ENCODE measurements at regions not wholly inside any gene's neighbourhood (a gene's known extent, or its start where the extent isn't known, plus 50 kb on each side); places are given as distances from the start of the nearest gene placed in this dataset.

DNA sequence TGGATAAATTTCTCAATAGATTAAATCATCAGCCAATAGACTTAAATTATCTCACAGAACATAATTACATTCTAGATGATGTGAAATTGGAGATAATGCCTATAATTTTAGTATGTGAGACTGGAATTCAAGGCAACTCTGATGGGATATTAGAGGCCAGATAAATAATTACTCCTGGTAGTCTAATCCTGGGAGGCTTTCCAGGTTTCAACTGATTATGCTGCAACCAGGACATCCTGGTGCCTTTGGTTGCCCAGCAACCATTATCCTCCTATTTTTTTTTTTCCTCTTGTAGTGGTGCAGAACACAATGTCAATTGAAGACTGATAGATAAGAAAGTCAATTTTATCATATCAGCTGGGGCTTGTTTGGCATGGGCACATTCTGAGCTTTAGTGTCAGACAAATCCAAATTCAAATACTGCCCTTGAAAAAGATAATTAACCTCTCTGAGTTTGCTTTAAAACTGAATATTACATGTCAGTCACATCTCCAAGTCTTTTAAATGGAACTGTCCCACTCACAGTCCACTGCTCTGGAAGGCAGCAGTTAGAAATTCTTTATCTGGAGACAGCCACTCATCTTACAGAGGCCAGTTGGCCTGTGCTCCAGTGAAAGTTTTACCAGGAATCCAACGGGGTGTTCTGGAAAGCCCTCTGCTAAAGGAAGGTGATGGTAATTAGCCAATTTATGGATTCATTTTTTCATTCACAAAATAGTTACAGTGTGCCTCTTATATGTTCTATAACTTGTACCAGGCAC, 95.3 kb upstream of the GUCY1A1 start:
- CTCF ChIA-PET: no interaction called here
- no peaks in the 10 kb centered on the region for H3K9me3 ChIP-seq (ENCODE audit: low read depth, low read length, poor library complexity, severe bottlenecking)
- no peak overlapping the region for H3K27ac ChIP-seq (ENCODE audit: low read depth, low read length, poor library complexity, severe bottlenecking)
- no peak for DNase-seq (ENCODE audit: low spot score)
- no peaks in the 10 kb centered on the region for H3K36me3 ChIP-seq (ENCODE audit: insufficient read depth, low read length, poor library complexity, severe bottlenecking)
- no TSS peak for BruUV-seq (replicated peaks)
- intact Hi-C loops (cut with micrococcal nuclease; ENCODE audit: unreplicated experiment): no loop called here
- no peaks in the 10 kb centered on the region for H3K27me3 ChIP-seq (replicated peaks; ENCODE audit: insufficient read depth, low read depth, low read length, poor library complexity)
- POLR2A ChIA-PET (ENCODE audit: low non-redundant PET): no interaction called here
- no peaks in the 10 kb centered on the region for H3K4me1 ChIP-seq (ENCODE audit: insufficient read depth, low read length, poor library complexity, severe bottlenecking)
- TF ChIP-seq, protein P1, sequence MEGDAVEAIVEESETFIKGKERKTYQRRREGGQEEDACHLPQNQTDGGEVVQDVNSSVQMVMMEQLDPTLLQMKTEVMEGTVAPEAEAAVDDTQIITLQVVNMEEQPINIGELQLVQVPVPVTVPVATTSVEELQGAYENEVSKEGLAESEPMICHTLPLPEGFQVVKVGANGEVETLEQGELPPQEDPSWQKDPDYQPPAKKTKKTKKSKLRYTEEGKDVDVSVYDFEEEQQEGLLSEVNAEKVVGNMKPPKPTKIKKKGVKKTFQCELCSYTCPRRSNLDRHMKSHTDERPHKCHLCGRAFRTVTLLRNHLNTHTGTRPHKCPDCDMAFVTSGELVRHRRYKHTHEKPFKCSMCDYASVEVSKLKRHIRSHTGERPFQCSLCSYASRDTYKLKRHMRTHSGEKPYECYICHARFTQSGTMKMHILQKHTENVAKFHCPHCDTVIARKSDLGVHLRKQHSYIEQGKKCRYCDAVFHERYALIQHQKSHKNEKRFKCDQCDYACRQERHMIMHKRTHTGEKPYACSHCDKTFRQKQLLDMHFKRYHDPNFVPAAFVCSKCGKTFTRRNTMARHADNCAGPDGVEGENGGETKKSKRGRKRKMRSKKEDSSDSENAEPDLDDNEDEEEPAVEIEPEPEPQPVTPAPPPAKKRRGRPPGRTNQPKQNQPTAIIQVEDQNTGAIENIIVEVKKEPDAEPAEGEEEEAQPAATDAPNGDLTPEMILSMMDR (conservative IDR thresholded peaks at IDR 0.05; ENCODE audit: low read depth, low read length): no peak
- no peak for TF ChIP-seq EZH2 (IDR thresholded peaks at IDR 0.05; ENCODE audit: borderline replicate concordance, low read depth, low read length, poor library complexity, severe bottlenecking)
- no peak overlapping the region for H3K4me3 ChIP-seq (ENCODE audit: low read depth, low read length, poor library complexity, severe bottlenecking)

DNA sequence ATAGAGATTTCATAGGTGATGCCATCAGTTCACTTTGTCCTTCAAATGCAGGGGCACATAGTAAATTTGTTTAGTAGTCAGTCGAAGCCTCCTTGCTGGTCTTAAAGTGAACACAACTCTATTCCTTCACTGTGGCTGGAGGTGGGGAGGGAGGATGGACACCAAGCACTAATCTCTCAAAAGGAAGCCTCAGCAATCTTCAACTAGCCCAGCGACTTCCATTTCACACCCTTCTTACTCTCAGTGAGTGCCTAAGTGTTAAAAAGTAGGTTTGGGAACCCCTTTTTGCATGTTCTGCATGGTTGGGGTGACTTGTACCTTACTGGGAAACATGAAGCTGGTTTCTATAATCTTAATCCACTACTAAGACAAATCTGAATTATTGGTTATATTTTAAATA, 96.0 kb upstream of the GUCY1A1 start:
- Histone ChIP-seq H3K36me3 (ENCODE audit: insufficient read depth, low read length, poor library complexity, severe bottlenecking) (no peaks in the 10 kb centered on the region), H3K4me1 (ENCODE audit: insufficient read depth, low read length, poor library complexity, severe bottlenecking) (no peaks in the 10 kb centered on the region), H3K27me3 (replicated peaks; ENCODE audit: insufficient read depth, low read depth, low read length, poor library complexity) (no peaks in the 10 kb centered on the region), H3K4me3 (ENCODE audit: low read depth, low read length, poor library complexity, severe bottlenecking) (no peak overlapping the region), H3K27ac (ENCODE audit: low read depth, low read length, poor library complexity, severe bottlenecking) (no peak overlapping the region), H3K9me3 (ENCODE audit: low read depth, low read length, poor library complexity, severe bottlenecking) (no peaks in the 10 kb centered on the region)
- ChIA-PET CTCF (no interaction called here), POLR2A (ENCODE audit: low non-redundant PET) (no interaction called here)
- intact Hi-C loops (cut with micrococcal nuclease; ENCODE audit: unreplicated experiment): no loop called here
- BruUV-seq (replicated peaks): no TSS peak
- TF ChIP-seq, protein P1 (conservative IDR thresholded peaks at IDR 0.05; ENCODE audit: low read depth, low read length): no peak
- TF ChIP-seq EZH2 (IDR thresholded peaks at IDR 0.05; ENCODE audit: borderline replicate concordance, low read depth, low read length, poor library complexity, severe bottlenecking): no peak
- DNase-seq (ENCODE audit: low spot score): no peak

DNA sequence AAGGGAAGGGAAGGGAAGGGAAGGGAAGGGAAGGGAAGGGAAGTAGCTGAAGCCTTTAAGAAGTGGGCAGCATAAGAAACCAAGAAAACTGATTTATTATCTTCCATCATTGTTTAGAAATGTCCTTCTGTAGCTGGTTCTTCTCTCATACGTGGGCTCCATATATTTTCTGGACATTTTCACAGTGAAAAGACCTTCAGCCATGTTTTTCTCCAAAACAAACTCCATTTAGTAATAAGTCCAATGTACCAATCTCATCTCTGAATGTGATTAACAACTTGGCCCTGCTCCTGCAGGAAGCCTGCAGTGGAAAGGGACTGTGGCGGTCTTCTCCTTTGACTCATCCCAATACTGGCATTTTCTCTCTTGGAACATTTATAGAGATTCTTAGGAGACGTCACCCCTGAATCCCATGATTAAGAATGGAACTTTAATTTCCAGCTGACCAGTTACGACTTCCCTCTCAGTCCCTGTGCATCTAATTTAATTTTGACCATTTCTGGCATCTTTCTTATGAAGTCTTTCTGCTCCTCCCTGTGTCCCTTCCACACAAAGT, 96.6 kb upstream of the GUCY1A1 start:
- ChIA-PET POLR2A (ENCODE audit: low non-redundant PET) (no interaction called here), CTCF (no interaction called here)
- Histone ChIP-seq H3K36me3 (ENCODE audit: insufficient read depth, low read length, poor library complexity, severe bottlenecking) (no peaks in the 10 kb centered on the region), H3K27ac (ENCODE audit: low read depth, low read length, poor library complexity, severe bottlenecking) (no peak overlapping the region), H3K4me1 (ENCODE audit: insufficient read depth, low read length, poor library complexity, severe bottlenecking) (no peaks in the 10 kb centered on the region), H3K9me3 (ENCODE audit: low read depth, low read length, poor library complexity, severe bottlenecking) (no peaks in the 10 kb centered on the region), H3K4me3 (ENCODE audit: low read depth, low read length, poor library complexity, severe bottlenecking) (no peak overlapping the region), H3K27me3 (replicated peaks; ENCODE audit: insufficient read depth, low read depth, low read length, poor library complexity) (no peaks in the 10 kb centered on the region)
- no peak for TF ChIP-seq EZH2 (IDR thresholded peaks at IDR 0.05; ENCODE audit: borderline replicate concordance, low read depth, low read length, poor library complexity, severe bottlenecking)
- intact Hi-C loops (cut with micrococcal nuclease; ENCODE audit: unreplicated experiment): no loop called here
- no TSS peak for BruUV-seq (replicated peaks)
- no peak for DNase-seq (ENCODE audit: low spot score)

DNA sequence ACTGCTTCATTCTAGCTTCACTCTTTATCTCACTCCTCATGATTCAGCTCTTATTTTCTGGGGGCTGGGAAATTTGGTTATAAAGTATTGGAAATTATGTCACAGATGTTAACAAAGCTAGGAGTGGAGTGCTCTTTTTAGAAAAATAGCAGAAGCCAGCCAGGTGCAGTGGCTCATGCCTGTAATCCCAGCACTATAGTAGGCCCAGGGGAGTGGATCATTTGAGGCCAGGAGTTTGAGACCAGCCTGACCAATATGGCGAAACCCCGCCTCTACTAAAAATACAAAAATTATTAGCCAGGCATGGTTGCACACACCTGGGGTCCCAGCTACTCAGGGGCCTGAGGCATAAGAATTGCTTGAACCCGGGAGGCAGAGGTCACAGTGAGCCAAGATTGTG, 97.2 kb upstream of the GUCY1A1 start:
- TF ChIP-seq, protein P1 (conservative IDR thresholded peaks at IDR 0.05; ENCODE audit: low read depth, low read length): no peak
- no peak for TF ChIP-seq EZH2 (IDR thresholded peaks at IDR 0.05; ENCODE audit: borderline replicate concordance, low read depth, low read length, poor library complexity, severe bottlenecking)
- DNase-seq (ENCODE audit: low spot score): no peak
- Histone ChIP-seq H3K4me1 (ENCODE audit: insufficient read depth, low read length, poor library complexity, severe bottlenecking) (no peaks in the 10 kb centered on the region), H3K9me3 (ENCODE audit: low read depth, low read length, poor library complexity, severe bottlenecking) (no peaks in the 10 kb centered on the region), H3K4me3 (ENCODE audit: low read depth, low read length, poor library complexity, severe bottlenecking) (no peak overlapping the region), H3K27me3 (replicated peaks; ENCODE audit: insufficient read depth, low read depth, low read length, poor library complexity) (no peaks in the 10 kb centered on the region), H3K27ac (ENCODE audit: low read depth, low read length, poor library complexity, severe bottlenecking) (no peak overlapping the region), H3K36me3 (ENCODE audit: insufficient read depth, low read length, poor library complexity, severe bottlenecking) (no peaks in the 10 kb centered on the region)
- CTCF ChIA-PET: no interaction called here
- POLR2A ChIA-PET (ENCODE audit: low non-redundant PET): no interaction called here
- intact Hi-C loops (cut with micrococcal nuclease; ENCODE audit: unreplicated experiment): no loop called here
- BruUV-seq (replicated peaks): no TSS peak
